H4 (cell line): ENCODE measurements at regions not wholly inside any gene's neighbourhood (a gene's known extent, or its start where the extent isn't known, plus 50 kb on each side); places are given as distances from the start of the nearest gene placed in this dataset.
"Not testable (repeated sequence)": the region's sequence is repeated elsewhere in the genome, so short reads cannot be mapped to it uniquely, and the experiment has no call there.

Experiments
- DNase-seq: peaks from one replicate; pipeline ENCODE4 v3.0.0-alpha.2; 2015; ENCODE audit warnings: low spot score

- no peak for DNase-seq
Observed at GRCh38 chr5:112534067-112534583, 115.0 kb upstream of the EPB41L4A start.

GRCh38 chr5:112534611-112535255, 115.7 kb upstream of the EPB41L4A start:
- DNase-seq: no peak

GRCh38 chr5:112535356-112535755, 116.3 kb upstream of the EPB41L4A start:
- DNase-seq: no peak

GRCh38 chr5:112544558-112544957, 125.5 kb upstream of the EPB41L4A start:
- DNase-seq: not testable (repeated sequence)

- no peak for DNase-seq
Observed at GRCh38 chr5:112546946-112547592, 128.0 kb upstream of the EPB41L4A start.

GRCh38 chr5:112548246-112548881, 129.3 kb upstream of the EPB41L4A start:
- DNase-seq: peak; percentile 87

GRCh38 chr5:112549127-112549526, 130.1 kb upstream of the EPB41L4A start:
- DNase-seq: no peak

GRCh38 chr5:112549605-112550166, 130.6 kb upstream of the EPB41L4A start:
- no peak for DNase-seq

- DNase-seq: peak; percentile 70
Observed at GRCh38 chr5:112551419-112552032, 132.4 kb upstream of the EPB41L4A start.

- no peak for DNase-seq
Observed at GRCh38 chr5:112552216-112552615, 133.1 kb upstream of the EPB41L4A start.

GRCh38 chr5:112552791-112553190, 133.7 kb upstream of the EPB41L4A start:
- DNase-seq: peak; percentile 25

GRCh38 chr5:112554101-112554977, 135.3 kb upstream of the EPB41L4A start:
- no peak for DNase-seq

GRCh38 chr5:112555197-112555596, 136.1 kb upstream of the EPB41L4A start:
- no peak for DNase-seq

- peak; percentile 22 for DNase-seq
Observed at GRCh38 chr5:112555691-112556090, 136.6 kb upstream of the EPB41L4A start.

- DNase-seq: not testable (repeated sequence)
Observed at GRCh38 chr5:112559501-112559900, 140.4 kb upstream of the EPB41L4A start.

GRCh38 chr5:112560371-112560770, 141.3 kb upstream of the EPB41L4A start:
- no peak for DNase-seq

- DNase-seq: no peak
Observed at GRCh38 chr5:112563169-112563826, 144.2 kb upstream of the EPB41L4A start.

- no peak for DNase-seq
Observed at GRCh38 chr5:112566251-112566650, 147.2 kb upstream of the EPB41L4A start.

GRCh38 chr5:112569596-112569995, 150.5 kb upstream of the EPB41L4A start:
- DNase-seq: no peak

- no peak for DNase-seq
Observed at GRCh38 chr5:112570708-112571444, 151.8 kb upstream of the EPB41L4A start.
